IMR-90 (cell line): ENCODE measurements at regions not wholly inside any gene's neighbourhood (a gene's known extent, or its start where the extent isn't known, plus 50 kb on each side); places are given as distances from the start of the nearest gene placed in this dataset.

Source experiments
- ATAC-seq: fragments of 200-7000 bp; cut with Tn5 transposase; 2 replicates; pipeline ENCODE4 v1.9.1; 2020; ENCODE audit warnings: low read depth, mild to moderate bottlenecking, moderate library complexity
- BruUV-seq: library from RNA; stranded (reverse); fragments of 400-500 nt; replicated peaks from 2 replicates; lab custom pipeline; 2021; lab: Mats Ljungman, UMichigan
- CTCF ChIA-PET: fragments of 300-600 bp; formaldehyde crosslinking; extraction: SDS; loops from one replicate; lab custom pipeline; 2021; ENCODE audit warnings: antibody characterized with exemption; lab: Yijun Ruan, JAX
- POLR2A ChIA-PET: fragments of 300-600 bp; sonication (Branson Sonifier 250); formaldehyde crosslinking; loops from one replicate; lab custom pipeline; 2022; ENCODE audit warnings: antibody characterized with exemption; ENCODE audit not compliant: unreplicated experiment; lab: Charles Lee
- DNase-seq: peaks from one replicate; pipeline ENCODE4 v3.0.0; 2013
- H2AFZ ChIP-seq: replicated peaks from 2 replicates; pipeline ENCODE3; 2013; ENCODE audit warnings: low read length, mild to moderate bottlenecking; ENCODE audit not compliant: poor library complexity
- H2AK5ac ChIP-seq: 2 replicates; pipeline ENCODE4 v1.6.1; 2013; ENCODE audit warnings: low read depth, low read length, inconsistent platforms
- H2AK9ac ChIP-seq: replicated peaks from 2 replicates; pipeline ENCODE3; 2013; ENCODE audit warnings: mild to moderate bottlenecking, low read depth, low read length, moderate library complexity; ENCODE audit not compliant: poor library complexity
- H2BK120ac ChIP-seq: 2 replicates; pipeline ENCODE4 v1.6.1; 2013; ENCODE audit warnings: low read depth, low read length, inconsistent platforms
- H2BK15ac ChIP-seq: 3 replicates; pipeline ENCODE4 v1.6.1; 2013; ENCODE audit warnings: low read depth, low read length, inconsistent platforms
- H2BK20ac ChIP-seq: 2 replicates; pipeline ENCODE4 v1.6.1; 2013; ENCODE audit warnings: low read depth, mild to moderate bottlenecking, inconsistent platforms, low read length, moderate library complexity
- H2BK5ac ChIP-seq: 2 replicates; pipeline ENCODE4 v1.6.1; 2013; ENCODE audit warnings: mild to moderate bottlenecking, low read depth, low read length, inconsistent platforms; ENCODE audit not compliant: poor library complexity, severe bottlenecking
- H3K14ac ChIP-seq: replicated peaks from 2 replicates; pipeline ENCODE4 v1.6.1; 2013; ENCODE audit warnings: low read depth, low read length, inconsistent platforms
- H3K18ac ChIP-seq: 2 replicates; pipeline ENCODE4 v1.6.1; 2013; ENCODE audit warnings: low read depth, low read length, control low read depth
- H3K23ac ChIP-seq: 2 replicates; pipeline ENCODE4 v1.6.1; 2013; ENCODE audit warnings: low read depth, low read length, inconsistent platforms
- H3K27ac ChIP-seq: 2 replicates; pipeline ENCODE4 v1.5.1; 2013; ENCODE audit warnings: mild to moderate bottlenecking, control low read depth, low read length; ENCODE audit not compliant: insufficient read depth
- H3K27me3 ChIP-seq: 2 replicates; pipeline ENCODE4 v1.6.1; 2013; ENCODE audit warnings: low read length; ENCODE audit not compliant: control insufficient read depth, insufficient read depth
- H3K36me3 ChIP-seq: 2 replicates; pipeline ENCODE4 v1.6.1; 2013; ENCODE audit warnings: low read length, mixed read lengths; ENCODE audit not compliant: control insufficient read depth, insufficient read depth
- H3K4ac ChIP-seq: 2 replicates; pipeline ENCODE4 v1.6.1; 2013; ENCODE audit warnings: low read depth, low read length, inconsistent platforms
- H3K4me1 ChIP-seq: 2 replicates; pipeline ENCODE4 v1.6.1; 2013; ENCODE audit warnings: low read length, mixed read lengths; ENCODE audit not compliant: control insufficient read depth, insufficient read depth
- H3K4me2 ChIP-seq: 2 replicates; pipeline ENCODE4 v1.6.1; 2013; ENCODE audit warnings: low read depth, mild to moderate bottlenecking, control low read depth, low read length, moderate library complexity
- H3K4me3 ChIP-seq: 2 replicates; pipeline ENCODE4 v1.5.1; 2013; ENCODE audit warnings: low read depth, mild to moderate bottlenecking, control low read depth, low read length, moderate library complexity; ENCODE audit not compliant: insufficient read depth
- H3K56ac ChIP-seq: 2 replicates; pipeline ENCODE4 v1.6.1; 2013; ENCODE audit warnings: low read length, inconsistent platforms; ENCODE audit not compliant: insufficient read depth; ENCODE audit errors: extremely low read depth
- H3K79me1 ChIP-seq, 2 experiments: 2 replicates each; pipeline ENCODE4 v1.6.1; 2013; ENCODE audit warnings: low read length in 2 of 2, inconsistent platforms in 1 of 2, low read depth in 1 of 2
- H3K9ac ChIP-seq: 2 replicates; pipeline ENCODE4 v1.6.1; 2013; ENCODE audit warnings: low read depth, low read length, control low read depth
- H3K9me1 ChIP-seq: 2 replicates; pipeline ENCODE4 v1.6.1; 2013; ENCODE audit warnings: low read length, inconsistent platforms; ENCODE audit not compliant: insufficient read depth
- H3K9me3 ChIP-seq: 2 replicates; pipeline ENCODE4 v1.6.1; 2013; ENCODE audit warnings: low read length; ENCODE audit not compliant: control insufficient read depth, insufficient read depth
- H4K20me1 ChIP-seq: 2 replicates; pipeline ENCODE4 v1.6.1; 2013; ENCODE audit warnings: low read length, inconsistent platforms; ENCODE audit not compliant: insufficient read depth
- H4K5ac ChIP-seq: 2 replicates; pipeline ENCODE4 v1.6.1; 2013; ENCODE audit warnings: mild to moderate bottlenecking, low read depth, low read length, control low read depth
- H4K8ac ChIP-seq, 2 experiments: 2 replicates each; pipeline ENCODE4 v1.6.1; 2013; ENCODE audit warnings: low read depth in 2 of 2, low read length in 2 of 2, control low read depth in 1 of 2, inconsistent platforms in 1 of 2
- H4K91ac ChIP-seq: 2 replicates; pipeline ENCODE4 v1.6.1; 2013; ENCODE audit warnings: low read depth, low read length, inconsistent platforms; ENCODE audit not compliant: insufficient read depth
- BHLHE40 ChIP-seq: fragments of 150-350 bp; IDR thresholded peaks from 2 replicates; pipeline ENCODE4 v1.6.1; 2016; ENCODE audit warnings: mild to moderate bottlenecking, low read depth, low read length
- CHD1 ChIP-seq: IDR thresholded peaks from 2 replicates; pipeline ENCODE4 v1.6.1; 2012; ENCODE audit warnings: low read depth, low read length, improper control_type of control experiment
- CTCF ChIP-seq: conservative IDR thresholded peaks from 2 replicates; pipeline ENCODE4 v1.5.1; 2012; ENCODE audit warnings: mild to moderate bottlenecking, low read depth, low read length, improper control_type of control experiment
- ELK1 ChIP-seq: fragments of 150-350 bp; IDR thresholded peaks from 2 replicates; pipeline ENCODE4 v1.6.1; 2016; ENCODE audit warnings: low read depth, mild to moderate bottlenecking, low read length, moderate library complexity, borderline replicate concordance
- FOS ChIP-seq: fragments of 150-350 bp; IDR thresholded peaks from 2 replicates; pipeline ENCODE4 v1.6.1; 2016; ENCODE audit warnings: low read depth, low read length
- MAFK ChIP-seq: IDR thresholded peaks from 2 replicates; pipeline ENCODE4 v1.6.1; 2012; ENCODE audit warnings: low read depth, low read length, improper control_type of control experiment
- MAZ ChIP-seq: IDR thresholded peaks from 2 replicates; pipeline ENCODE4 v1.6.1; 2012; ENCODE audit warnings: low read depth, mild to moderate bottlenecking, low read length, improper control_type of control experiment, moderate library complexity, borderline replicate concordance
- MXI1 ChIP-seq: IDR thresholded peaks from 2 replicates; pipeline ENCODE4 v1.6.1; 2012; ENCODE audit warnings: low read depth, mild to moderate bottlenecking, low read length, moderate library complexity, borderline replicate concordance
- POLR2A ChIP-seq: IDR thresholded peaks from 2 replicates; pipeline ENCODE4 v1.6.1; 2012; ENCODE audit warnings: mild to moderate bottlenecking, low read depth, low read length
- RCOR1 ChIP-seq: IDR thresholded peaks from 2 replicates; pipeline ENCODE4 v1.6.1; 2012; ENCODE audit warnings: mild to moderate bottlenecking, low read length, improper control_type of control experiment; ENCODE audit not compliant: insufficient replicate concordance
- RFX5 ChIP-seq: IDR thresholded peaks from 2 replicates; pipeline ENCODE4 v1.8.0; 2012; ENCODE audit warnings: low read depth, mild to moderate bottlenecking, low read length, moderate library complexity
- SMC3 ChIP-seq: fragments of 150-350 bp; IDR thresholded peaks from 2 replicates; pipeline ENCODE4 v1.6.1; 2016; ENCODE audit warnings: low read depth, mild to moderate bottlenecking, antibody characterized with exemption, low read length, moderate library complexity
- USF2 ChIP-seq: fragments of 150-350 bp; IDR thresholded peaks from 2 replicates; pipeline ENCODE4 v1.6.1; 2017; ENCODE audit warnings: mild to moderate bottlenecking, antibody characterized with exemption, low read length, low read depth
- WGBS, 2 experiments: methylation state at CpG; one replicate each; pipeline versions ENCODE4 v1.1.5 to v1.1.7; 2013; ENCODE audit warnings: missing lambda C conversion rate in 2 of 2; ENCODE audit not compliant: insufficient read length in 1 of 2; ENCODE audit errors: extremely low coverage in 2 of 2; 5-methylcytosine and 5-hydroxymethylcytosine counted together
- dilution Hi-C: fragments of 300-500 bp; cut with HindIII; formaldehyde crosslinking; loops from one replicate; pipeline ENCODE4 v1.14.3; 2018; ENCODE audit warnings: low sequenced_read_pairs; ENCODE audit not compliant: unreplicated experiment
- in situ Hi-C: fragments of 300-500 bp; cut with MboI; formaldehyde crosslinking; loops from 3 replicates; pipeline ENCODE4 v1.14.3; 2019; ENCODE audit warnings: low sequenced_read_pairs, inconsistent platforms, mixed read lengths
- intact Hi-C: fragments of 100-400 bp; cut with micrococcal nuclease; formaldehyde crosslinking; loops from 2 replicates; pipeline ENCODE4 v1.10.0; 2022

- no peak for TF ChIP-seq MAFK
These were observed 51.7 kb upstream of the FCN1 start (continued) for GRCh38 chr9:134969156-134970045.

- DNase-seq (no peak), ATAC-seq (no peak)
- H3K18ac ChIP-seq = no peak overlapping the region
- no peak overlapping the region for H4K5ac ChIP-seq
- no peak overlapping the region for H4K8ac ChIP-seq
- H3K4ac ChIP-seq = no peak overlapping the region
- H3K36me3 ChIP-seq = no peaks in the 10 kb centered on the region
- ChIA-PET POLR2A (no interaction called here), CTCF (no interaction called here)
- no peak overlapping the region for H2BK5ac ChIP-seq
- BruUV-seq = no TSS peak
- no peak overlapping the region for H3K4me2 ChIP-seq
- no peak overlapping the region for H3K23ac ChIP-seq
- no peaks in the 10 kb centered on the region for H4K20me1 ChIP-seq
- no peak overlapping the region for H3K14ac ChIP-seq
- H3K9me1 ChIP-seq = no peaks in the 10 kb centered on the region
- no peaks in the 10 kb centered on the region; the same call in 1 of the 2 replicates for H3K4me1 ChIP-seq
- no peak overlapping the region for H3K4me3 ChIP-seq
- H2BK120ac ChIP-seq = no peak overlapping the region
- no peak overlapping the region for H2AFZ ChIP-seq
- 68% methylated on average over 6 of the region's 6 CpGs; no CpG with 5 or more reads in 1 of the 2 experiments for WGBS, 2 experiments
- no peaks in the 10 kb centered on the region for H3K9me3 ChIP-seq
- H2BK20ac ChIP-seq = no peak overlapping the region
- H2BK15ac ChIP-seq = no peak overlapping the region
- H3K27ac ChIP-seq = no peak overlapping the region
- no peak overlapping the region for H3K9ac ChIP-seq
- H2AK9ac ChIP-seq = no peak overlapping the region
- no peak overlapping the region for H2AK5ac ChIP-seq
- intact Hi-C loops = no loop called here
- H3K56ac ChIP-seq = no peak overlapping the region
- H3K79me1 ChIP-seq = no peaks in the 10 kb centered on the region
- in situ Hi-C loops = no loop called here
- peaks cover 7% of the 10 kb centered on the region for H3K27me3 ChIP-seq
- dilution Hi-C loops = no loop called here
- no peak overlapping the region for H4K91ac ChIP-seq
- TF ChIP-seq USF2 = no peak
- TF ChIP-seq POLR2A = no peak
- no peak for TF ChIP-seq MAFK
- TF ChIP-seq CHD1 = no peak
- TF ChIP-seq MAZ = no peak
- no peak for TF ChIP-seq ELK1
- no peak for TF ChIP-seq SMC3
- no peak for TF ChIP-seq CTCF
- TF ChIP-seq BHLHE40 = no peak
- no peak for TF ChIP-seq RCOR1
- TF ChIP-seq FOS = no peak
- TF ChIP-seq RFX5 = no peak
- no peak for TF ChIP-seq MXI1
These were observed 52.5 kb upstream of the FCN1 start for GRCh38 chr9:134970198-134970597.
